ENCODE measurements at regions not wholly inside any gene's neighbourhood (a gene's known extent, or its start where the extent isn't known, plus 50 kb on each side); places are given as distances from the start of the nearest gene placed in this dataset.

- TF ChIP-seq CTCF (IDR thresholded peaks at IDR 0.05; ENCODE audit: insufficient read depth, low read depth, low read length) (peak; percentile 90), EZH2 (IDR thresholded peaks at IDR 0.05; ENCODE audit: insufficient read depth, low read length) (no peak)
Observed at GRCh38 chr18:76709659-76710645, 112.4 kb upstream of the ZNF236 start.

All from astrocyte (in vitro differentiated cells and primary cell).